HT1080 (cell line): ENCODE measurements at regions not wholly inside any gene's neighbourhood (a gene's known extent, or its start where the extent isn't known, plus 50 kb on each side); places are given as distances from the start of the nearest gene placed in this dataset. TPM values are rescaled to one million over a fixed set of nuclear protein-coding genes. Genes with fewer than 3 reads are reported as not detected.

Source experiments
- small RNA-seq: library from RNA; depleted of rRNA; stranded (forward); fragments of <200 nt; gene quantifications from one replicate; pipeline ENCODE3, GENCODE V24; 2014

Small RNA genes in the stretch of these regions (small RNA-seq; reads per million reads assigned to genes)
- gene AP002963.1 = not detected
- not detected for gene RNA5SP350
